COLO829 (cell line): ENCODE measurements at regions not wholly inside any gene's neighbourhood (a gene's known extent, or its start where the extent isn't known, plus 50 kb on each side); places are given as distances from the start of the nearest gene placed in this dataset.
"Not testable (repeated sequence)": the region's sequence is repeated elsewhere in the genome, so short reads cannot be mapped to it uniquely, and the experiment has no call there.

ENCODE experiments used
- DNase-seq: peaks from one replicate; pipeline ENCODE4 v3.0.0; 2012; ENCODE audit warnings: low spot score

DNA sequence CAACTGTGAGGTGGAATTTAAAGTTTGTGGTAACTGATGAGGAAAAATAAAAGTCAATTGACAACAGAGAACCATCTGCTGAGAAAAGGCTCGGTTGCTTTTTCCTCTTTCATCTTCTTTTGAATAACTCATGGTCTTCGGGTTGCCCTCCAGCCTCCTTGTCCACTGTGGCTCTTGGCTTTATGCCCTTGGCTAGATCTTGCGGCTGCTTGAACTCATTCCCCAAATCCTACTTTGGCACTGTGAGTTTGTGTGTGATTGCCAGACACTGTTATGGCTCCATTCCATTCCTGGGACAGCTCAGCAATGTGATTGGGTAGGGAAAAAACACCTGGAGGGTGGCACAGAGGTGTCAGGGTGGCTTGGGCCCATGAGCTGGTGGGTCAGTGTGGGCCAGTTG lies 387.4 kb downstream of the DLEU7 start:
- no peak for DNase-seq

DNA sequence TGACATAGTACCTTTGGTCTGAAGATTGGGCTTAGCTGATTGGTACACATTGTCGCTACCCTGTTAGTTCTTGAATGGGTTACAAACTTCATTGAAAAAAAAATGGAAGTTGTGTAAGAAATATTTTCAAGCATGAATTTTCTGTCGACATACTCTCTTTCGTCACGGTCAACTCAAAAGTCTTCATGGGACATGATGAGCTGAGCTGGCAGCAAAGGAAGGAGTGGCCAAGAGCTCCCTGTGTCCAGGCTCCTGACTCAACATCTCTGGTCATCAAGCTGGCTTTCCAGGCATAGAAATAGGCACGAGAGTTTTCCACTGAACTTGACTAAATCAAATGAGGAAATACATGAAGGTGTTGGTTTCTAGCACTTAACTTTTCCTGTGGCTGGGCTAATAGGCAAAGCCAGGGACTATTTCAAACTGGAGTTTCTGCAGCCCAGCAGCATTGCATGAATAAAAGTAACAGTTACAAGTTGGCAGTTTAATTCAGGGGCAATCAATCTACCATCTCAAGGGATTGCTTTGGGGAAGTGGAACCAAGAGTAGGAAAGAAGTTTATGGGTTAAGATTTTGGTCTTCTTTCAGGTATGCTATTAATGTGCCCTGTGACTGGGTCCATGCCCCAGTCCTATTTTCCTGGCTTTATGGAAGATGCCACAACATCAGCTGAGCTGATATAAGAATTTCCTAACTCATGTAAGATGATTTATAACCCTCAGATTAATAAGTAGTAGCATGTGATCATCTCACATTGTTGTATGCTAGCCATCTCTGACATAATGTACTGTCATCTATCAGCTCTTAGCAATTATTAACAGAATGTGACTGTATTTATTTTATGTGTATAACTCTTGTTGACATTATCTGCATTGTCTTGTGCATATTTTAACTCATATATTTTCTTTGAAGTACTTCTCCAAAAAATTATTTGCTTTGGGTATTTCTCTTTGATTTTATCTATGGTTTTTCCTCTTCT lies 385.8 kb downstream of the DLEU7 start:
- DNase-seq: no peak

DNA sequence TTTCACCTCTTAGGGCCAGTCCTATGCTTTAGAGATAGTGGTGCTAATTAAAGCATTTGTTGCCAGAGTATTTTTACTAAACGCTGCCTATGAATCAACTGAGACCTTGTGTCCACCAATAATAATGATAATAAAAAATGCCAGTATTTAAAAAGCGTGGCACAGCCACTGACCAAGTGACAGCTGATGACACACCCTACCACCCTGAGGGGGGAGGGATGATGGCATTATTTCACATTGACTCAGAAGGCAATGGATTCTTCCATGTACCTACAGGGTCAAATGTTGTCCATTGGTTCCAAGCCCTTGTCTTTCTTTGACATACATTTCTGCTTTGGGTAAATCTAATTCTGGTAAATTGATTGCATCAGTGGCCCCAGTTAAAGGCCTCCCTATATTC lies 384.4 kb downstream of the DLEU7 start:
- no peak for DNase-seq

DNA sequence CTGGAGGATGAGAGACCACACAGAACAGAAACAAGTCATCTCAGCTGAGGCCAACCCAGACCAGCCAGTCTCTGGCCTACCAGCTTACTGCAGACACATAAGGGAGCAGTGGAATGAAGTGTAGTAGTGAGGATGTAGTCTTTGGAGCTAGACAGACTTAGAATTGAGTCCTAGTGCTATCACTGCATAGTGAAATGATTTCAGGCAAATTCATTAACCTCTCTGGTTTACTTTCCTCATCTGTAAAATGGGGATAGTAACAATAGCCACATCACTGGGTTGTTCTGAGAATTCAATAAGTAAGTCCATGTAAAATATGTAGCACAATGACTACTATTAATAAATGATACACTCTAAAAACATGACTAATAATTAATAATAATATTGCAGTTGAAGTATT lies 383.8 kb downstream of the DLEU7 start:
- no peak for DNase-seq

DNA sequence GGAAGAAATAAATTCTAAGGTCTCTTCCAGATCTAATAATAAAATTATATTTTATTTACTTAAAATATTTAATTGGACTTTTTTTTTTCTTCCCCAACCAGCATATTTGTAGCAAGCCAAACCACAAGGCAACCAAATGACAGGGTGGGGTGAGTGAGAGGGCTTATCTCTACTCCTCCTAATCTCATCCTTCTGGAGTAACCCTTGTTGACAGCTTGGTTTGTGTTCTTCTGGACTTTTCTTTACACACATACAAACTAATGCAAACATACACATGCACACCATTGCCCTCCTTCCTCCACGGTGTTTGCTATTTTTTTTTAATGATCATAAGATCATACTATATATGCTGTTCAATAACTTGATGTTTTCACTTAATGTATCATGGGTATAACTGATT lies 383.1 kb downstream of the DLEU7 start:
- no peak for DNase-seq

DNA sequence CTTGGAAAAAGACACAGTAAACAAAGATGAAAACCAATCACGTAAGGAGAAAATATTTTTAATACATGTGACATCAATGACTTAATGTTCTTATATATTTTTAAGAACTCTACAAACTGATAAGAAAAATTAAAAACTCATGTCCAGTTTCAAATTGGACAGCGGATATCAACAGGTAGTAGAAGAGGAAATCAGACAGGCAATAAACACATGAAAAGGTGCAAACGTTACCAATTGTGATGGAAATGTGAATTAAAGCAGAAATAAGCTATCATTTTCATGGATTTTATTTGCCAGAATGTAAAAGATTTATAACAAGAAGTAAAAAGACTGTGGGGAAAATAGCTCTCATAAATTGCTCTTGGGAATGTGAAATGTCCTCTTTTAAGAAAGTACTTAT lies 382.3 kb downstream of the DLEU7 start:
- DNase-seq: no peak

DNA sequence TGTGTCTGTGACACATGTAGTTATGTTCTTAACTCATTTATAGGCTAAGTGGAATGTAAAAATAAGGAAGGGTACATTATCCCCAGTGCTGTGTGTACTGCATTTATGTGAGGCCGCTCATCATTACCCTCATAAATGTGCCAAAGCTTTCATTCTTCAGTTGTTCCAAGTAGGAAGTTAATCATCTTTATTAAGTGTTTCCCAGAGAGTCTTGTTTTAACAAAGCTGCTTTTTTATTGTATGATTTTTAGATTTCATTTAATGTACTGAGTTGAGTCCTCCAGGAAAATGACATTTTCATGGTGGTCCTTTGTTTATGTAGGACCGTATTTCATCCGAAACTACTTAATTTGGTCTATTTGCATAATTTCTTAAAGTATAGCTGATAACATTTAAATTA lies 379.8 kb downstream of the DLEU7 start:
- no peak for DNase-seq

DNA sequence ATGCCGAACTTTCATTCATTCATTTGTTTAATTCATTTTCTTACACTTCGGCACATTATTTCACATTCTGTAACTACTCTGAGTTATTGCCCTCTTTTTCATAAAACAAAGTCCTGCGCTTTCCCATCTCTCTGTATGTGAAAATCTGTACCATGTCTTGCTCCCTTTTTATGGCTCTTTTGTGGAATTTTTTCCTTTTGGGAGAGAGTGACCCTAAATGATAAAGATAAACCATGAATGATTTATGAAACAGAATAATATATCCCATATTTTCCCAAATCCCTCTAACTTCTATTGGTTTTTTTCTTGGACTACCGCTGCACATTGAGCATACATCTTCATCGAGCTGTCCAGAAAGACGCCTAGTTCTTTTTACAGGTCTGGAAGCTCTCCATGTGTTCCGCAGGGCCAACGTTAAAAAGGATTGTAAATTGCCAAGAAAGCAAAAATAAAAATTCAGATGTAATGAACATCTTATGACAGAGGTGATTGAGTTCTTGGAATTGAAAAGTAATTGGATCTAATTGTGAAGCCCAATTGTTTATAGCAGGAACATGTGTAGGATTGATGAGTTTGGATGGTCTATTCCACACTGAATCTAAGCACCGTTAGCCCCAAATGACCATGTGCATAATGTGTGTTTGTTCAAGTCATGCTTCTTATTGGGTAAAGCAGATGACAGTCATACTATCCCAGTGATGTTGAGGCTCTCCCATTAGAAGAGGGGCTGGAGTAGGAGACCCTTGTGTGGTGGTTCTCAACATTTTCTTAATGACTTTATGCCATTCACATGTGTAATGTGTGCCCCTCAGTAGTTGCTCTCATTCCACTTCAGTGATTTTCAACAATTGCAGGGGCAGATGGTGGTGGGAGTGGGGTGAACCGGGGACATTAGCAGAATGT lies 378.9 kb downstream of the DLEU7 start:
- no peak for DNase-seq

DNA sequence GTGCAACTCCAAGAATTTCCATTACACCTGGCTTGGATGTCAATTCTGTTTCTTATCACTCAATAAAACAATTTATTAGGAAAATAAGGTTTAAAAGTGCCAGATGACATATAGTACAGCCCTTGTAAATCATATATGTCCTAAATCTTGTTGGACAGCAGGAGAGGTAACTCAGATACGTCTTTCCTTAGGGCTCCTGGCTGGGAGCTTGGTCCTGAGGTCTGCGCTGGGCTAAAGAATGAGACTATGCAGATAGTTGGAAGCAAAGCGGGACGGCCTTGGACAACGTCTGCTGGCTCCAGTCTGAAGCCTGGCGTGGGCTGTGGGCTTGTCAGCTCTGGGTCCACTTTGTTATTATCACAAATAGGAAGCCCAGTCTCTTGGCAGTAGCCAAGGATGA lies 377.0 kb downstream of the DLEU7 start:
- no peak for DNase-seq

DNA sequence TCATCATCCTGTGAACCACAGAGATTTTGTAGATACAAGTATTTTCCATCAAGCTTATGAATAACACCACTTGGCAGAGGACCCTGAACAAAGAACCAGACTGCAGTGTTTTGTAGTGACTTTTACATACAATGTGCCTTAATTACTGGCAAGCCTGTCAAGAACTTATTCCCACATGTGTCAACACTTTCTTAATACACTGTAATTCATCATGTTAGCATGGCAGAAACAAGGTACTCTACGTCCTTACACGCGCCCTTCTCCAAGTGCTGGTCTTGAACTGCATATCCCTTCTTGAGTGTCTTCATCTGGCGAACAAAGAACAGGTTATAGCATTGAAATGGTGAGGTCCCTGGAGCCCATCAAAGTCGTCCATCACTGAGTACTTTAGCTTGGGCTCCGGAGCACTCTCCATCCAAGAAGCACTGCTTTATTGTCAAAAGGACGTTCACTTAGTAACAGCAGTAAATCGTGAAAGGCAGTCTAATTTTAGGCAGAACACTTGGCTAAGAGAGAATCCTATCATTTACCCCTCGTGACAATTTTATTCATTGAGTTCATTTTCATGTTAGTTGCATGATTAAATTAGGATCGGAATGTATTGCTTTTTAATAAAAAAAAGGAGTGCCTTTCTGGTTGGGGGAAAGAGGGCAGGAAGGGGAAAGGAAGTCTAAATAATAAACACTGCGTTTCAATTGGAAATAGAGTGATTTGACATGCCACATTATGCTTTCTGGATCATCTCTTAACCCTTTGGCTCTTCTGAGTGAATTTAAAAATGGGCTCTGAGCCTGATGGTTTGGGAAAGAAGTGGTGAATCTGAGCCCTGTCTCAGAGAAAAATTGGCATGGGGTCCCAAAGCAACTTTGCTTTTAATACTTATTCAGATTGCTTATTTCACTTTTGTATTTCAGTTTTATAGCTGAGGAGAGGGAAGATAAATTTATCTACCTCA lies 376.1 kb downstream of the DLEU7 start:
- no peak for DNase-seq

DNA sequence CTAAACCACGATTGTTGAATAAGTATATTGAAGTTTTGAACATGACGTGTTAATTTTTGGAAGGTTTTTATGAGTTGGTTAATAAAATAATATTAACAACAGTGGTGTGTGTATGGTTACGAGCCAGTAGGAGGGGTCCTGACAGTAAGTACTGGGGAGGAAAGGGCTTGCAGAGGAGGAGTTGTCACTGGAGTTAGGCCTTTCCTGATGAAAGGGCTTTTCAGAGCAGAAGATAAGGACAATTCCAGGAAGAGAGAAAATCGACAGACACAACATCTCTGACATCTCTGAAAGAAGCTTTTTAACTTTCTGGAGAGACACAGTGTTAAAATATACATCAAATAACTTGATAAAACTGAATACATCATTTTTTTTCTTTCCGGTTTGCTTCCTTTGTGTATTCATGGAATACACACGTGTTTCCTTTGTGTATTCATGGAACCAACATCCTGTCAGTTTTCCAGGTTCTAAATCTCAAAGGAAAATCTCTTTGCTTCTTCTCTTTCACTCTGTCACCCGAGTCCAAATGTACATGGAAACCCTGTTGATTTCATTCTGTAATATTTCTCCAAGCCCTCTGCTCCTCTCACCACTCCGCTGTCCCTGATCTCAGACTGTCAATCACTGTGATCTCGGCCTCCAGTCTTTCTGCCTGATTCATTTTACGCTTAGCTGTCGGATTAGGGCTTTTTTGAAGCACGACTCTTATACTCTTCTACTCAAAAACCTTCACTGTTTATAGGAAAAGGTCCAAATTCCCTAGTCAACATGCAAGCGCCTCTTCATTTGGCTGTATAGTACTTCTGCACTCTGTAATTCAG lies 374.4 kb downstream of the DLEU7 start:
- peak; percentile 83 for DNase-seq

DNA sequence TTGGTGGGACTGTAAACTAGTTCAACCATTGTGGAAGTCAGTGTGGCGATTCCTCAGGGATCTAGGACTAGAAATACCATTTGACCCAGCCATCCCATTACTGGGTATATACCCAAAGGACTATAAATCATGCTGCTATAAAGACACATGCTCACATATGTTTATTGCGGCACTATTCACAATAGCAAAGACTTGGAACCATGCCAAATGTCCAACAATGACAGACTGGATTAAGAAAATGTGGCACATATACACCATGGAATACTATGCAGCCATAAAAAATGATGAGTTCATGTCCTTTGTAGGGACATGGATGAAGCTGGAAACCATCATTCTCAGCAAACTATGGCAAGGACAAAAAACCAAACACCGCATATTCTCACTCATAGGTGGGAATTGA lies 370.4 kb downstream of the DLEU7 start:
- not testable (repeated sequence) for DNase-seq

DNA sequence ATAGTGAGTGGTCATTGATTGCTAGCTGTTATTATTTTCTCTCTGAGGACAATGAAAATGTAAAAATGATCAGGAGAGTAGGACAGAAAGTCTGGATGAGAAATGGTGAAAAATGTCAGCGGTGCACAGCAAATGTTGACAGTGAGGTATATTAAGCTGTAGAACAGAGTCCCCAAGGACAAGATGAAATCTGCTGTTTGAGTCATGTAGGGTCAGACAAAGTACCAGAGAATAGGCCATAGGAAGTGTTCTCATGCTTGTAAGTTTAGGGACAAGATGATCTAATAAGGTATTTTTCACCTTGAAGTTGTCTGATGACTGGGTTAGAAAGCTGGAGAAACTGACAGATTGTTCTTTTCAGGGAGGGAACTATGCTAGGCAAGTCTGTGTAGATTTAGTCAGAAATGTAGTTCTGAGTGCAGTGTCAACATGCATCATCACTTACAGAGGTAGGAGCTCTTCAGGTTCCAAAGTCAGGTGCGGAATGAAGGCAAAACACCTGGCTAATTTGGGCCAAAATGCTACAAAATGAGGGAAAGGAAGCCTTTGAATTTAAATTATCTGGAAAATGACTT lies 369.3 kb downstream of the DLEU7 start:
- DNase-seq: no peak

DNA sequence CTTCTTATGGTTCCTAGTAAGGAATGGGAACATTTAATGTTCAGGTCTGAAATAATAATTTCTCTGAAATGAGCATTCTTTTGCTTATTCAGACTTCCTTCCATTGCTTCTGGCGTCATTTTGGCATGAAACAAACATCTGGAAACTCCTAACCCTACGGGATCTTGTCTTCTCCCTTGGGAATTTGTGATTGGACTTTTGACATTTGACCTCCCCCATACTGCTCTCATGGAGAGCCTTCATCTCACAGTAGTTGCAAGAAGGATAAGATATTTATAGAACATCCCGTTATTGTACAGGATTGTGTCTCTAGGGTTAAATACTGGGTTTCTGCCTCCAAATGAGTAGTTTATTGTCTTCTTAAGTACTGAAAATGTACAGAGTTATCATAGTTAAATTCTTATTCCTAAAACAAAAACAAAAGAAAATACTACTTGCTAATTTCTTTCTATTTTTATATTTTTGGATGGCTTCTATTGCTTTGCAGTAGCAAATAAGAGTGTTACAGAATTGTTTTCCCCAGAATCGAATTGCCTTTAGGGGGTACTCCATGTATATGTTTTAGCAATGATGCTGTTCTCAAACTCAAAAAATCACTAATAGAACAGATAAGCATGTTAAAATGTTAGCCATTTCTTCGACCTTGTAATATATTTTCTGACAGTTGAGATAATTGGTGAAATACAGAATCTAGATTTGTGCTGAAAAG lies 366.8 kb downstream of the DLEU7 start:
- no peak for DNase-seq

DNA sequence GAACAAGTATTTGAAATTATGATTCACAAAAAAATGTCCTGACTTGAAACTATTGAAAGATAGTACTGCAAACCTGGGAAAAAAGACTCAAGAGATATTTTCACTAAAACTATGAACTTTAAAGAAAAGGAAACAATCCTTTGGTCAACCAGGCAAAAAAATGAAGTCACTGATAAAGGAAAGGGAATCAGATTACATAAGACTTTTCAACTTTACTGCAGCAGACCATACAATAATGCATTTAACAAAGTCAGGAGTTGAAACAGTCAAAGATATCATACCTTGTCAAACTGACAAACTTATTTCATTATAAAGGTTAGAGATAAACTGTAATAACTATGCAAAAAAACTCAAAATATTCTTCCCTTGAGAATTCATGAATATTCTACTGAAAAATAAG lies 361.6 kb downstream of the DLEU7 start:
- no peak for DNase-seq

DNA sequence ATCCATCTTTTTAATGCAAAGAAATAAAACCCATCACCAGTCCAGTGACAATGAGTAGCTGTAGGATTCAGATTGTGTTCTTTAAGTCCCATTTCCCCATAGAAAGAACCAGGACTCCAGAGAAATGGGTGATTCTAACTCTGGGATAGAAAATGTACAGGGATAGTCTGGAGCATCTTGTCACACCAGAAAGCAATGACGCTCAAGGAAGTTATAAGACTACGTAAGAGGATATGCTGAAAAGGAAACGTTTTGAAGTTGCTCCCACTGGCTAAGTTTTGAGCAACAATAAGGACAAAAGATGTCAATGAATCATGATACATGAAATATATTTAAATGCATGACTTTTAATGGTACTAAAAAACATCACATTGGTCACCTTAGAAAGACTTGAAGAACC lies 360.1 kb downstream of the DLEU7 start:
- no peak for DNase-seq

DNA sequence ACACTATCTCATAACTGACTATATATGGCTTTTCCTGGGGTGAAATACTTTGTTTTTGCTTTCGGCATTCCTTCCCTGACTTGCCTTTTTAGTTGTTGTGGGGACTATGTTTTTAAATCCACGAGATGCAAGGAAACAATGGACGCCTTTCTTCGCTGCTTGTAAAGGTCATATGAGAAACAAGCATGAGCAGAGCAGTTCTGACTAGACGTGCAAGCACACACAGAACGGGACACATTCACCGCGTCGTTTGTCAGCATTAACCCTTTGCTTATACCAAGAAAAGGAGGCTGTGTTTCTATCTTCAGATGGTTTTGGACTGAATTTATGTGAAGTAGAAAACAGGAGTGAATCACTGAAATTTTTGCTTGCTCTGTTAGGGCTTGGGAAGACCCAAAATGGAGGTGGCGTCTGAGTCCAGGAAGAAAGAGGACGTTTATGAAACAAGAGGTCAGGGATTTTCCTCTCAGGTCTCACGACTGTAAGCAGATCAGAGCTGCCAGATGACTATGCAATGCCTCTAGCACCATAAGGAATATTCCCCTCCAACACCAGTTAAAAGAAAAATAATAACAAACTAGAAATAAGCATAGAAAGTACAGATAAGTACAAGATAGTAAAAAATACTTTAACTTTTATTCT lies 358.9 kb downstream of the DLEU7 start:
- DNase-seq: peak; percentile 84

DNA sequence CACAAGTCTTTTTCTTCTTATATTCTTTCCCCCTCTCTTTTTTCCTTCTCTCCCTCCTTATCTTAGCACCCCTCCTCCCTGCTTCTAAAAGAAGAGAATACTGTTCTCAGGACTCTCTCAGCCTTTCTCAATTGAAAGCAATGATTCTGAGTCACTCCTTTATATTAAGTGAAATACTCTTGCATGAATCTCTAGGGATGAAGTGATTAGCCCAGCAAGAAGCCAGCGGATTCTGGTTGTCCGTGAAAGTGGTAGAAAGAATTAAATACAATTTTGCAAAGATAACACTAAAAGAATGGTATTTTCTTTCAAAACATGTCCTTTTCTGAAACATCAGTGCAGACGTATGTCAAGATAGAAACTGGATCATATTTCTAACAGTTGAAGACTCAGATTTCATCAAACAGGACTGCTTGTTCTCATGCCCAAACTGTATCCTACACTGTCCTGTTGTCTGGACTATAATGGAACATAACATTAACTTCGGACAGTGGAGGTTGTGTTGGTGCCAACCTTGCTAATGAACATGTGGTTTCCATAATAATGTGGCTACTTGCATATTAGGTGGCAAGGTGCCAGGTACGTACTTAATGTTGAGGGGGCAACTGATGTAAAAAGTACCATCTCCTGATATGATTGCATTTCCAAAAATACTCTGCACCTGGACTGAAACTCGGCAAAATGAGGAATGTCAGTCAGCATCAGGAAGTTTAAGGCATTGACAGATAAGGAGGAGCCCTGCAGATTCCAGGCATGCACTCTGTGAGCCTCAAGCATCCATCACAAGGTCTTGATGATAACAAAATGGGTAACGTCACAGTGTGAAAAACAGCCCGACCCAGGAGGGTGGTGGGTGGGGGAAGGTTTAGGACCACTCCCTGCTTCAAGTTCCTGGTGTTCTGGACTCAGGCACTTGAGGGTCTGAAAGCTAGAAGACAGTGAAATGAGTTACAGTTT lies 357.2 kb downstream of the DLEU7 start:
- peak; percentile 81 for DNase-seq
